HG02623 (cell line): ENCODE measurements at regions not wholly inside any gene's neighbourhood (a gene's known extent, or its start where the extent isn't known, plus 50 kb on each side); places are given as distances from the start of the nearest gene placed in this dataset.
A peak's percentile ranks its signal among the peaks of the same experiment; 100 is the strongest.
"Not testable (repeated sequence)": the region's sequence is repeated elsewhere in the genome, so short reads cannot be mapped to it uniquely, and the experiment has no call there.

Experiments used
- ATAC-seq: cut with Tn5 transposase; IDR thresholded peaks from one replicate; pipeline ENCODE4 v1.9.1; 2021; ENCODE audit warnings: moderate library complexity; ENCODE audit not compliant: unreplicated experiment

DNA sequence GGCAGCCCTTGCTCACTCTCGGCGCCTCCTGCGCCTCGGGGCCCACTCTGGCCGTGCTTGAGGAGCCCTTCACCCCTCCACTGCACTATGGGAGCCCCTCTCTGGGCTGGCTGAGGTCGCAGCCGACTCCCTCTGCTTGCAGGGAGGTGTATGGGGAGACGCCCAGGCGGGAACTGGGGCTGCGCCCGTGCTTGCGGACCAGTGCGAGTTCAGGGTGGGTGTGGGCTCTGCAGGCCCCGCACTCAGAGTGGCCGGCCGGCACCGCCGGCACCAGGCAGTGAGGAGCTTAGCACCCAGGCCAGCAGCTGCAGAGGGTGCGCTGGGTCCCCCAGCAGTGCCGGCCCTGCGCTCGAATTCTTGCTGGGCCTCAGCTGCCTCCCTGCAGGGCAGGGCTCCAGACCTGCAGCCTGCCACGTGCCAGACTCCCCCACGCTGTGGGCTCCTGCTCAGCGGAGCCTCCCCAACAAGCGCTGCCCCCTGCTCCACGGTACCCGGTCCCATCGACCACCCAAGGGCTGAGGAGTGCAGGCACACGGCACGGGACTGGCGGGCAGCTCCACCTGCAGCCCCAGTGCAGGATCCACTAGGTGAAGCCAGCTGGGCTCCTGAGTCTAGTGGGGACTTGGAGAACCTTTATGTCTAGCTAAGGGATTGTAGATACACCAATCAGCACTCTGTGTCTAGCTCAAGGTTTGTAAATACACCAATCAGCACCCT, 54.0 kb upstream of the WWC2 start:
- ATAC-seq: not testable (repeated sequence)

DNA sequence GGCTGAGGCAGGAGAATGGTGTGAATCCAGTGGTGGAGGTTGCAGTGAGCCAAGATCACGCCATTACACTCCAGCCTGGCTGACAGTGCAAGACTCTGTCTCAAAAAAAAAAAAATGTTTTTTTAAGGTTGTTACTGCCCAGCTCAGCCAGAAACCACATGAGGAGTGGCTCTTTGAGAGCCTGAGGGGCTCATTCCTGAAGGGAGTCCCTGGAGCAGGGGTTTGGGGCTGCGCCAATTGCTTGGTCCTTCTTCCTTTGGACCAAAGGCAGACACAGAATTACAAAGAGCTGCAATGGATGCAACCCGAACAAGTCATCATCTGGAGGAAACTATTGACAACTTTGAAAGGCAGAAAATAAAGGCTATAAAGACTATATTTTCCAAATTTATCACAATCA, 60.6 kb upstream of the WWC2 start:
- ATAC-seq: no peak

DNA sequence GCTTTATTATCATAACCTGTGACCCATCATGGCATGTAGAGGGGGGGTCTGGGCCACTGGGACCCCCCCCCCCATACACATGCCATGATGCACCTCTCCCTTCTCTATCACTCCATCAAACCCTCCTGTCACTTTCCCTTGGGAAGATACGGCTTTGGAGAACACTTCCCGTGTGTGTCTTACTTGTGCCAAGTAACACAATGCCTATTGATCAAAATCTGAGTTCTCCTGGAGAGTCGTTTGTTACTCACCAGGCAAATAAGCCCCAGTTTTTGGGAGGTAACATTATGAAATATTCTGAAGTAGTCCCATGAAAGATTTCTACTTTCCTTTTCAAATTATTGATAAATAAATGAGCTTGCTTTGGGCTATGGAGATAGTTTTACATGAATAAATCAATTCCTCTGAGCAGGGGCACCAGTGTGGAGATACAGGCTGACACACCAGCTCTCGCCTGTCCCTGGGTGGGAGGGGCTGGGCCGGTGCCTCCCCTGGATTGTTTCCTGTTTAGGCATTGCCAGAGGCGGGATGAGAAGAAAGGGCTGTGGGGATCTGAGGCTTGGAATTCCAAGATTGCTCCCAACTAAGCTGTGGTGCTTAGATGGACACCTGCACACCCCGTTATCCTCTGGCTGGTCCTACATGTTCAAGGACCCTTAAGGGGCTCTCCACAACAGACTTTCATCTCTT, 63.2 kb upstream of the WWC2 start:
- ATAC-seq: no peak

GRCh38 chr4:183035256-183035655, 63.8 kb upstream of the WWC2 start:
- ATAC-seq: no peak

- ATAC-seq: no peak
These were observed 68.2 kb upstream of the WWC2 start for GRCh38 chr4:183030823-183031222.

GRCh38 chr4:183030309-183030708, 68.7 kb upstream of the WWC2 start:
- ATAC-seq: no peak

DNA sequence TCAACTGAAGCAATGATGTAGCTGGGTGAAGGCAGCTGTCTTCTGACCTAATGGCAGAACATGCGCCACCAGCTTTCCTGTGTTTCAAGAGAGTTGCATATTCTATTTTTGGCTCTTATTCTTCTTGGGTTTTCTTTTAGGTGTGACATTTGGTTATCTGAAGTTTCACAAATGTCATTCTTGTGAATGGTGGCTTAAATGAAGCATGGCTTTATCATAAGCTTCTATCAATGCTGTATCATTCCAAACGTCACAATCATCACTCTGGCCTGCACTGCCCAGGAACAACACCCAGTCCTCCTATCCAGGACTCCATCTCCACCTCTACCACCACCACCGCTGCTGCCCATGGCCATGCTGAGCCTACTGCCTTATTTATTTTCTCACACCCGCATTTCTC, 69.7 kb upstream of the WWC2 start:
- no peak for ATAC-seq

DNA sequence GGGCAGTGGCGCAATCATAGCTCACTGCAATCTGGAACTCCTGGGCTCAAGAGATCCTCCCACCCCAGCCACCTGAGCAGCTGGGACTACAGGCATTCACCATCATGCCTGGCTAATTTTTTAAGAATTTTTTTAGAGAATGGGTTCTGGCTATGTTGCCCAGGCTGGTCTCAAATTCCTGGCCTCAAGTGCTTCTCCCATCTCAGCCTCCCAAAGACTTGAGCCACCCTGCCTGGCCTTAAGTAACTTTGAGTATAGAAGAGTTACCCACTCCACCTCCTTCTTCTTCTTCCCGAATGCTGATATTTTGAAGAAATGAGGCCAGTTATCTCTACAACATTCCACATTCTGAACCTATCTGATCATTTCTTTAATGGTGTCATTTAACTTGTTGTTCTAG, 72.4 kb upstream of the WWC2 start:
- no peak for ATAC-seq

GRCh38 chr4:183022617-183023016, 76.4 kb upstream of the WWC2 start:
- ATAC-seq: no peak

GRCh38 chr4:183017962-183018361, 81.1 kb upstream of the WWC2 start:
- ATAC-seq: no peak

DNA sequence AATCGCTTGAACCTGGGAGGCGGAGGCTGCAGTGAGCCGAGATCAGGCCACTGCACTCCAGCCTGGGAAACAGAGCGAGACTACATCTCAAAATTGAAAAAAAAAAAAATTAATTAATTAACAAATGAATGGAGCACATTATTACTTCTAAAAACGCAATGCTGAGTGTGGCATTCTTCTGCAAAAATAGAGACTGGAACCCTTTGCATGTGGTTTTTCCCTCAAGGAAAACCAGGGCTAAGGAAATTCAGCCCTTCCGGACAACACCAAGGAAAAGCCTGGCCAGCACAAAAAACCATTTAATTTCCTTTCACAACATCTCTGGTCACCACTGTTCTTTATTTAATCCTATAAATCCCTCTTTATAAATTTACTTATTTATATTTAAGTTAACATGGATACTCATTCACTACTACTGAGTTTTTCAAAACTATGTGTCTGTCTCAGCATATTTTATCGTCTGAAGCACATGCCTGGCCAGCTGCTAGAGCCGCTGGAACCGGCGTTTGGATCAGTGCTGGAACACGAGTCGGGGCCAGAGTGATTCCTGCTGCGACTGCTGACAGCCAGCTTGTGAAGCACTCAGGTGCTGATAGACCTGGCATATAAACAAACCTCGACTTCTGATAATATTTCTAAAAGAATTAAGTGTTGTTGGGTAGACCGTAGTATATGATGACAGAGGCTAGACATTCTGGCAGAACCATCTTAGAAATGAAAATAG, 84.5 kb upstream of the WWC2 start:
- no peak for ATAC-seq

- ATAC-seq: no peak
These were observed 85.4 kb upstream of the WWC2 start for GRCh38 chr4:183013730-183014002.

GRCh38 chr4:183012879-183013729, 86.0 kb upstream of the WWC2 start:
- ATAC-seq: no peak

DNA sequence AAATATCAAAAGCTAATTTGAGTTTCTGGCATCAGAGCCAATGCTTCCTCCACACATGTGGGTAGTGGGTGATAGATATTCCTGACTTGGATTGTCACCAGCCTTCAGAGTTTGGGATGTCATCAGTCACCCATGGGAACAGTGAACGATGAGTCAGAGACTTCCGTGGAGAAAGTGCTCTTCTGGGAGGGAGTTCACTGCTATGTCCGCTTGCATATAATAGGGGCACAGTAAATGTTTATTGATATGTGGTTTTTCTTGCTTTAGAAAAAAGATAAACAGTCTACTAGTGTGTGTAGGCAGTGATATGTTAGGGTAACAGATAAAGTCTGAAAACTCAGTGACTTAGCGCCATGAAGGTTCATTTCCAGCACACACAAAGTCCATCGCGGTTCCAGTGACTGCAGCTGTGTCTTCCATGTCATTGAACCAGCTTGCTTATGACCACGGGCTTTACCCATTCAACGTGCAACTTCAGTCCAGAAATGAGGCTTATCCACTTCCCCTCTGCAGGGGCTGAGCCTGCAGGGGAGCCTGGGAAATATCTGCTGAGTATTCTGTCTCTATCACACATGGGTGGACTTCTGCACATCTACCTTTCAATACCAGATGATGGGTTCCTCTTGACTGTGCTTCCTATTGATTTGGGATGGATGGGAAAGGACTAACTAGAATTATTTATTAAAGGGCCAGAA, 87.7 kb upstream of the WWC2 start:
- ATAC-seq: no peak

- no peak for ATAC-seq
These were observed 90.6 kb upstream of the WWC2 start for GRCh38 chr4:183008492-183008891.

DNA sequence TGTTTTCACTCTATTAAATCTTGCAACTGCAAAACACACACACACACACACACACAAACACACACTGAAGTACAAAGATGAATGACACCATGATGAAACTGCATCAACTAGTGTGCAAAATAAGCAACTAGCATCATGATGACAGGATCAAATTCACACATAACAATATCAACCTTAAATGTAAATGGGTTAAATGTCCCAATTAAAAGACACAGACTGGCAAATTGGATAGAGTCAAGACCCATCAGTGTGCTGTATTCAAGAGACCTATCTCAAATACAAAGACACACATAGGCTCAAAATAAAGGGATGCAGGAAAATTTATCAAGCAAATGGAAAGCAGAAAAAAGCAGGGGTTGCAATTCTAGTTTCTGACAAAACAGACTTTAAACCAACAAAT, 87.2 kb upstream of the DCTD start:
- not testable (repeated sequence) for ATAC-seq

DNA sequence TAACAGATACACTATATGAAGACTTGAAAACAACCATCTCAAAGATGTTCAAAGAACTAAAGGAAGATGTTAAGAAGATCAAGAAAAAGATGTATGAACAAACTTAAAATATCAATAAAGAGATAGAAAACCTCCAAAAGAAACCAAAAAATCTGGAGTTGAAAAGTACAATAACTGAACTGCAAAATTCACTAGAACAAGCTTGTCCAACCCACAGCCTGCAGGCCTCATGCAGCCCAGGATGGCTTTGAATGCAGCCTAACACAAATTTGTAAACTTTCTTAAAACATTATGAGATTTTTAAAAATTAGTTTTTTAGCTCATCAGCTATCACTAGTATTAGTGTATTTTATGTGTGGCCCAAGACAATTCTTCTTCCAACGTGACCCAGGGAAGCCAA, 77.0 kb upstream of the DCTD start:
- ATAC-seq: no peak

DNA sequence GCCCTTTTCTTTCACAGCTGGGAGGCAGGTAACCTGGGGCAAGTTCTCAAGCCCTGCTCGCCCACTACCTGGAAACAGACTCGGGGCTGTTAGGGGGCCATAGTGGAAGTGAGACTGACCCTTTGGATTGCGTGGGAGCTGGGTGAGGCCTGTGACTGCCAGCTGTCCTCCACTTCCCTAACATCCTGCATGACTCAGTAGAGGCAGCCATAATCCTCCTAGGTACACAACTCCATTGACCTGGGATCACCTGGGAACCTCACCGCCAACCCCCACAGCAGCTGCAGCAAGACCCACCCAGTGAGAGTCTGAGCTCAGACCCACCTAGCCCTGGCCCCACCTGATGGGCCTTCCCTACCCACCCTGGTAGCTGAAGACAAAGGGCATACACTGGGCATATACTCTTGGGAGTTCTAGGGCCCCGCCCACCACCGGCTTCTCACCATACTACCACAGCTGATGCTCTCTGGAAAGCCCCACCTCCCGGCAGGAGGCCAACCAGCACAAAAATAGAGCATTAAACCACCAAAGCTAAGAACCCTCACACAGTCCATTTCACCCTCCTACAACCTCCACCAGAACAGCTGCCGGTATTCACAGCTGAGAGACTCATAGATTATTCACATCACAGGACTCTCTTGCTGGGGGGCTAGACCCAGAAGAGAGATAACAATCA, 61.1 kb upstream of the DCTD start:
- ATAC-seq: peak; percentile 79

GRCh38 chr4:182975806-182976205, 58.6 kb upstream of the DCTD start:
- peak; percentile 60 for ATAC-seq

- no peak for ATAC-seq
These were observed 56.8 kb upstream of the DCTD start for GRCh38 chr4:182973941-182974340.
